MG63 (cell line): ENCODE measurements at regions not wholly inside any gene's neighbourhood (a gene's known extent, or its start where the extent isn't known, plus 50 kb on each side); places are given as distances from the start of the nearest gene placed in this dataset.
"Not testable (repeated sequence)": the region's sequence is repeated elsewhere in the genome, so short reads cannot be mapped to it uniquely, and the experiment has no call there.

Experiments used
- DNase-seq: peaks from one replicate; pipeline ENCODE4 v3.0.0-alpha.2; 2020
- H3K27me3 ChIP-seq: fragments of 250-450 bp; sonication (Bioruptor Pico); 2 replicates; pipeline ENCODE4 v1.5.1; 2020; ENCODE audit warnings: mild to moderate bottlenecking, moderate library complexity
- H3K36me3 ChIP-seq: fragments of 250-450 bp; sonication (Bioruptor Pico); 2 replicates; pipeline ENCODE4 v1.5.1; 2020; ENCODE audit warnings: mild to moderate bottlenecking, moderate library complexity
- H3K4me3 ChIP-seq: fragments of 250-450 bp; sonication (Bioruptor Pico); 2 replicates; pipeline ENCODE4 v1.5.1; 2020; ENCODE audit warnings: mild to moderate bottlenecking, moderate library complexity
- H3K9me3 ChIP-seq: fragments of 250-450 bp; sonication (Bioruptor Pico); 2 replicates; pipeline ENCODE4 v1.5.1; 2020; ENCODE audit warnings: mild to moderate bottlenecking, moderate library complexity

DNA sequence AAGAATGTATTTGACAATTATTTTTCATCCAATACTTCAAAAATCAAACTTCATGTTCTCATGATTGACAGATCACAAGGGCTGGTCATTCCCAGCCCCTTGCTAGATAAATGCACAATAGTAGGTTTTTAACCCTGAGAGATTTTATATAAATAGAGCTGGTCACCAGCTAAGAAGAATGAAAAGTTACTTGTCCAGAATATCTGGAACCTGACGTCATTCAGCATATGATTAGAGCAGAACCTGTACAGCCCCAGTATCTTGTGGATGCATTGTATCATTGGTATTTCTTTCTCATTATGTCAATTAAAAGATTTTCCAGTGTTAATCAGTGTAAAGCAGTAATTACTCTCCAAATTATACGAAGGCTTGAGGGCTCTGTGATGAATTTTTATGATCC lies 202.8 kb upstream of the RND3 start:
- DNase-seq, result no peak
- Histone ChIP-seq H3K9me3 (no peaks in the 10 kb centered on the region), H3K4me3 (no peak overlapping the region), H3K36me3 (no peaks in the 10 kb centered on the region), H3K27me3 (no peaks in the 10 kb centered on the region)

DNA sequence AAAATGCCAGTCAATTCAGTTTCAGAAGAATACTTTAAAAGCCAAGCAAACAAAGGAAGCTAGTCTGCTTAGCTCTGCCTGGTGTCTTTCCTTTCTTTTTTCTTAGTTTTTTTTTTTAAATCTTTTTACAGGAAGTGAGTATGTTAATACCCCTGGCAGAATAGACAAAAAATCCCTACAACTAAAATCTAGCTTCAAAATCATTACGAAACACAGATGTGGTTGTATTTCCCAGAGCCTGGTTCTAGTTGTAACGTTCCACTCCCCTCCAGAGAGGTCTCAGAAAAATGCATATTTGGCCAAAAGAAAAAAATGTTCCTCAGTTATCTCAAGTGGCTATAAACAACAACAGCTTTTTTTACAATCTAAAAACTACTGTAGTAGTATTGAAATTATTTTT lies 202.1 kb upstream of the RND3 start:
- H3K36me3 ChIP-seq, result no peaks in the 10 kb centered on the region
- no peak overlapping the region for H3K4me3 ChIP-seq
- no peaks in the 10 kb centered on the region for H3K9me3 ChIP-seq
- H3K27me3 ChIP-seq, result no peaks in the 10 kb centered on the region
- DNase-seq, result no peak

DNA sequence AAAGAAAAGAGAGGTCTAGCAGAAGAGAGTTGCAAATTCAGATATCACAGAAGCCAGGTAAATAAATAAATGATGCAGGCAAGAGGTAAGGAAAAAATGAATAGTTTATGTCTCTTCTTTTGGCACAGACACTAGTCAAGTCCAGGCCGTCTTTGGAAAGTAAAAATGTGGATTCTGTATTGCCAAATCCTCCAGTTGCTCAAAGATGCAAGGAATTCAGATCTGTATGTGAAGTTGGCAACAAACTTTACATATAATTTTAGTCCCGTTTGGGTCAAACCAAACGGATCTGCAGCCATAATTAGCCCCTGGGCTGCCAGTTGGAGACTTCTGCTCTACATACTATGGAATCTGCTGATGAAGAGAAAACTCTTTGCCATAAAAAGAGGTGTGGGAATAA lies 200.5 kb upstream of the RND3 start:
- DNase-seq, result no peak
- H3K4me3 ChIP-seq, result no peak overlapping the region

DNA sequence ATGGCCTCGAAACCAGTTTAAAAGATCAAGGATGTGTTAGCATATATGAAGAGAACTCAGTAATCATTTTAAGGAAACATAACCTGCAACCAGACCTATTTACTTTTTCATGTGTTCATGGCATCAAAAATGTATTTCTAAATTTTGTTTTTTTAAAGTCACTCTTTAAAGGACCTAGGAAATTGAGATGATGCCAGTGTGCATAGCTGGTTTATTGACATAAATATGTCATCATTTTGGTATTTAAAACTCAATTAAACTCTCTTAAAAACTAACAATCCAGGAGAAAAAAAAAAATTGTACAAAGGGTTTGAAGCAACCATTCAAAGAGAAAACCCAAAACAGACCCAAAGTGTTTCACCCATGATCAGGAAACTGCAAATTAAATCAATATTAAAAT lies 198.9 kb upstream of the RND3 start:
- H3K36me3 ChIP-seq, result no peaks in the 10 kb centered on the region
- no peaks in the 10 kb centered on the region for H3K27me3 ChIP-seq
- DNase-seq, result no peak
- no peak overlapping the region for H3K4me3 ChIP-seq
- peaks cover 2% of the 10 kb centered on the region; the same call in 1 of the 2 replicates for H3K9me3 ChIP-seq

More for the DNA sequence above, 200.5 kb upstream of the RND3 start:
- no peaks in the 10 kb centered on the region for H3K9me3 ChIP-seq
- no peaks in the 10 kb centered on the region for H3K27me3 ChIP-seq
- H3K36me3 ChIP-seq, result no peaks in the 10 kb centered on the region

DNA sequence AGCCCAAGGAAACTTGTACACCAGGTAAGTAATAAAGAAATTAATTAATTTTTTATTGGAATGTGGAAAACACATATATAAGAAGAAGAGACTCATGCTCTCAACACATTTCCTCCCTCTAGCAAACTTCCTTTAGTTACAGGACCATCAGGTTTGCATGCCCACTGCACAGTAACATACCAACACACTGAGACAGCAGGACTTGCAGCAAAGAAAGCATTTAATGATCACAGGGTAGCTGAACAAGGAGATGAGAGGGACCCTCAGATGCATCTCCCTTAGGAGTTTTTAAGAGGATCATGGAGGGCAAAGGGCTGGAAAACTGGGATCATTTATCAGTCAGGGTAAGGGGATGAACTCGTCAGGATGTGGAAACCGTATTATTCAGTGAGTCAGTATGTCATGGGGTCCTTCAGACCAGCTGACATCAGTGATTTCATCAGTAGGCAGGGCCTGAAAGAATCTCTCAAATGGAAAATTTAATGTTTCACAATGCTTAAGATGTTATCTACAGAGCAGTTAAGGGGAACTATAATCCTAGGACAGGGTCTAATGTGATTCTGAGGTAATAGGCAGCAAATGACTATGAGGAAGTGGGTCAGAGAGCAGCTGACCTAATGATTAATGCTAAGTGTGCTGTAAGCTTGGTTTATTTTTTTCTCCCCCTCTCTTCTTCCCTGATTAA lies 193.8 kb upstream of the RND3 start:
- Histone ChIP-seq H3K9me3 (peaks cover 5% of the 10 kb centered on the region), H3K4me3 (no peak overlapping the region), H3K27me3 (no peaks in the 10 kb centered on the region), H3K36me3 (no peaks in the 10 kb centered on the region)
- DNase-seq, result no peak

DNA sequence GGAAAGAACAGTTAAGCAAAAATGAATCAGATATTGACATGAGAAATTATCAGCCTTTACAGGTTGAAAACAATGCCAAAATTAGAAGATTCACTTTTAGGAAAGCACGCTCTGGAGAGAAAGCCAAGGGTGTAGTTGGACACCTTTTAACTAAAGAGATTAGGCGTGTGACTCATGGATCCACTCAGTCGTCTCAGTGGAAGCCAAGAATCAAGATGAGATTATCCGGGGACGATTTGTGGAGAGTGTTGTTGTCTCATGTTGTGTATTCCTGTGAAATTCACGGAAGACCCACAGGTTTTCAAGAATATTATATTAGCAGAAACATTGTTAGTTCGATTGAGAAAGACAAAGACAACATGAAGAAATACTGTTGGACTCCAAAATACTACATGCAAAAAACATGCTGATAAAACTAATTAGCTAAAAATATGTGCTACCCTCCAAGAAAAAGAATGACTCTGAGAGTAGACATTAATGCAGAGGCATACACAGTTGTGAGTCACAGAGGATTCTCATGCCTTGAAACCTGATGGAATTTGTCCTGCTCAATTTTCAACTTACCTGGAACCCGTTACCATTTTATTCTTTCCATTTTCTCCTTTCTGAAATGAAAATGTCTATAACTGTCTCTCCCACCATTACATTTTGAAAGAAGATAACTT lies 192.1 kb upstream of the RND3 start:
- Histone ChIP-seq H3K4me3 (no peak overlapping the region), H3K36me3 (no peaks in the 10 kb centered on the region; the same call in 1 of the 2 replicates), H3K9me3 (peaks cover 8% of the 10 kb centered on the region), H3K27me3 (no peaks in the 10 kb centered on the region)
- DNase-seq, result peak; percentile 14

DNA sequence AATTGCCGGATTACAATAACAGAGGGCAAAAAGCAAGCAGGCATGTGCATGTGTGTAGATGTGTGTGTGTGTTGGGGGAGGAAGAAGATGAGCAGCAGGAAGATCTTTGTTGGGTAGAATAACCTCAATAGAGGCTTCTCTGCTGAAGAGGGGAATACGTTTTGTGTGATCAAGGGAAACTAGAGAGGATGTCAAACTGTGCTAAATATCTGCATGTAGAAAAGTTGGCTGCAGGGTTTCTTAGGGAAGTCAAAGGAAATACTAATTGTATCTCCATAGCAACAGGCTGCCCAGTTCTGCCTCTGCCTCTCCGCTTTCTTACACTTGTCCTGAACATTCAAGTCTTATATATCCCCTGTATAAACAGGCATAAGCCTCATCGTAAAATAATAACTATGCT lies 190.1 kb upstream of the RND3 start:
- no peak overlapping the region for H3K4me3 ChIP-seq
- H3K36me3 ChIP-seq, result no peaks in the 10 kb centered on the region; the same call in none of the 2 replicates
- peaks cover 8% of the 10 kb centered on the region for H3K9me3 ChIP-seq
- no peaks in the 10 kb centered on the region for H3K27me3 ChIP-seq
- no peak for DNase-seq

DNA sequence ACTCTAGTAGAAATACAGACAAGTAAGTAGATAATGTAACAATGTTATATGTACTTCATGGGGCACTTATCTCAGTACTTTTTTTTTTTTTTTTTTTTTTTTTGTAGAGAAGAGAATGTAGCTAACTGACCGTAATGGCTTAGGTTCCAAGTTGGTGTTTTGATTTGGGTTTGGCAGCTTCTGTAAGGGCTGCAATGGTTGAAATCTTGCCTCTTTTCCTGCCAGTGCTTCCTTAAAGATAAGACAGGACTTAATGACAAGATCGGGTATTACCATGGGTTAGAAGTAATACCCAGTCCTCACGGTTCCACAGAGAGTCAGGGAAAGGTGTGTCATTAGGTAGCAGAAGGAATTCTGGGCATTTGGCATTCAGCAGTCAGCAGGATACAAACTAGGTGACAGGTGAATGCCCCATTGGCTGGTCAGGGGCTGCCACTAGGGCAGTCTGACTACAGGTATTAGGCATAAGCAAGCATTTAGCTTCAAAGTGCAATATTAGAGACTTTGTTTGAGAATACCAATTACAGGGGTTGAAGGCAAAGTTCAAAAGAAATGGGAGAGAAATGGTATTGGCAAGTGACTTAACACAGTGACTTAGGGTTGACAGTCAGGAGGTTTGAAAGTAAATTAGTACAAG lies 189.4 kb upstream of the RND3 start:
- H3K36me3 ChIP-seq, result no peaks in the 10 kb centered on the region; the same call in none of the 2 replicates
- no peaks in the 10 kb centered on the region for H3K27me3 ChIP-seq

DNA sequence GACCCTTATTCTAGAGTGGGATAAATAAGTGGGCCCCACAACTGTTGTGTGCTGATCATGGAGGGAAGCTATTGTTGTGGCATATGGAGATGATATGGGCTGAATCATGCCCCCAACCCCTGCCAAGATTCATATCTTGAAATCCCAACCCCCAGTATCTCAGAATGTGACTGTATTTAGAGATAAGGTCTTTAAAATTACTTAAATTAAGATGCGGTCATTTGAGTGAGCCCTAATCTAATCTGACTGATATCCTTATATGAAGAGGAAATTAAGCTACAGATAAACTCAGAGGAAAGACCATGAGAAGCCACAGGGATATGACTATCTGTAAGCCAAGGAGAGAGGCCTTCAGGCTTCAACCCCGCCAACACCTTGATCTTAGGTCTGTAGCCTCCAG lies 188.3 kb upstream of the RND3 start:
- Histone ChIP-seq H3K36me3 (no peaks in the 10 kb centered on the region; the same call in none of the 2 replicates), H3K27me3 (no peaks in the 10 kb centered on the region), H3K9me3 (peaks cover 4% of the 10 kb centered on the region), H3K4me3 (no peak overlapping the region)
- no peak for DNase-seq

More for the DNA sequence above, 189.4 kb upstream of the RND3 start:
- Histone ChIP-seq H3K4me3 (no peak overlapping the region), H3K9me3 (peaks cover 8% of the 10 kb centered on the region)
- DNase-seq, result no peak

DNA sequence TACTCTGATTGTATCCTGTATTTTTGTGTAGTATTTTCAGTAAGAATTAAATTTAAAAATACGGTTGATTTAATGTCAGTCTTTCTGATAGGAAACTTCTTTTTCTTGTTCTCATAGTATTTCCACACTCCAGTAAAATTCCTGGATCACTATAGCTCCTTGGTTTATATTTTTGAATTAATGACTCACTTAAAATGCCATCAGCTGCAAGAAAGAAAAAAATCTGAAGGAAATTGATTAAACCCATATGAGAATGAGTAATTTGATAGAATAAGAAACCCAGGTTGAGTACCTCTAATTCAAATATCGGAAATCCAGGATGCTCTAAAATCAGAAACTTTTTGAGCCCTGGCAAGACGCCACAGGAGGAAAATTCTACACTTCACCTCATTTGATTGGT lies 186.8 kb upstream of the RND3 start:
- H3K27me3 ChIP-seq, result no peaks in the 10 kb centered on the region
- peaks cover 11% of the 10 kb centered on the region for H3K9me3 ChIP-seq
- DNase-seq, result no peak
- H3K36me3 ChIP-seq, result no peaks in the 10 kb centered on the region; the same call in none of the 2 replicates
- H3K4me3 ChIP-seq, result no peak overlapping the region

DNA sequence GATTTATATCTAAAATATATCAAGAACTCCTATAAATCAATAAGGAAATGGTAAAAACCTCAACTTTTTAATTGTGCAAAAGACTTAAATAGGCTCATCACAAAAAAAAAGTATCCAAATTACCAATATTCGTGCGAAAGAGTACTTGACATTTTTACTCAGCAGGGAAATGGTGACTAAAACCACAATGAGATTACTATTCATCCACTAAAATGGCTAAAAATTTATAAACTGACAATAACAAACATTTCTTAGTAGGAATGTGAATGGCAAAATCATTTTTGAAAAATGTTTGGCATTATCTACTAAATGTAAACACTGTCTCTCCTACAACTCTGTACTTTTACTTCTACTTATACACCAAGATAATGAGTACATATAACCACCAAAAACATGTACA lies 184.8 kb upstream of the RND3 start:
- Histone ChIP-seq H3K27me3 (no peaks in the 10 kb centered on the region), H3K9me3 (peaks cover 13% of the 10 kb centered on the region), H3K4me3 (no peak overlapping the region), H3K36me3 (no peaks in the 10 kb centered on the region; the same call in none of the 2 replicates)
- no peak for DNase-seq

DNA sequence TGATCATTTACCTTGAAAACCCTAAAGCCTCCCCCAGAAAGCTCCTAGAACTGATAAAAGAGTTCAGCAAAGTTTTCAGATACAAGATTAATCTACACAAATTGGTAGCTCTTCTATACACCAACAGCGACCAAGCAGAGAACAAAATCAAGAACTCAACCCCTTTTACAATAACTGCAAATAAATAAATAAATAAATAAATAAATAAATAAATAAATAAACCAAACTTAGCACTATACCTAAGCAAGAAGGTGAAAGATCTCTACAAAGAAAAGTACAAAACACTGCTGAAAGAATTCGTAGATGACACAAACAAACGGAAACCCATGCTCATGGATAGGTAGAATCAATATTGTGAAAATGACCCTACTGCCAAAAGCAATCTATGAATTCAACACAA lies 182.0 kb upstream of the RND3 start:
- Histone ChIP-seq H3K4me3 (no peak overlapping the region), H3K36me3 (no peaks in the 10 kb centered on the region; the same call in 1 of the 2 replicates), H3K27me3 (no peaks in the 10 kb centered on the region), H3K9me3 (peaks cover 15% of the 10 kb centered on the region)
- no peak for DNase-seq

DNA sequence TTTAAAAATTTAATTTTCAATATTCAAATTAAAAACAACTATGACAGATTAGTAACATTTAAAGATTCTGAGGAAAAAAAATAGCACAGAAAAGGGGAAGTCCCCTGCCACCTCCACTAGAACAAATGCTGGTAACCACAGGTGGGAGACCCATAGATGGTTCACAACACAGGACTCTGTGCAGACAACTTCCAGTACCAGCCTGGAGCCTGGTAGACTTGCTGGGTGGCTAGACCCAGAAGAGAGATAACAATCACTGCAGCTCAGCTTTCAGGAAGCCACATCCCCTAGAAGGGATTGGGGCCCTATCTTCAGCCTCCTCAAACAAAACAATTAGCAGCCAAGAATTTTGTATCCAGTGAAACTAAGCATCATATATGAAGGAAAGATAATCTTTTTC lies 179.6 kb upstream of the RND3 start:
- H3K36me3 ChIP-seq, DNase-seq, H3K4me3 ChIP-seq, H3K27me3 ChIP-seq: not testable (repeated sequence)
- H3K9me3 ChIP-seq, result peaks cover 31% of the 10 kb centered on the region

DNA sequence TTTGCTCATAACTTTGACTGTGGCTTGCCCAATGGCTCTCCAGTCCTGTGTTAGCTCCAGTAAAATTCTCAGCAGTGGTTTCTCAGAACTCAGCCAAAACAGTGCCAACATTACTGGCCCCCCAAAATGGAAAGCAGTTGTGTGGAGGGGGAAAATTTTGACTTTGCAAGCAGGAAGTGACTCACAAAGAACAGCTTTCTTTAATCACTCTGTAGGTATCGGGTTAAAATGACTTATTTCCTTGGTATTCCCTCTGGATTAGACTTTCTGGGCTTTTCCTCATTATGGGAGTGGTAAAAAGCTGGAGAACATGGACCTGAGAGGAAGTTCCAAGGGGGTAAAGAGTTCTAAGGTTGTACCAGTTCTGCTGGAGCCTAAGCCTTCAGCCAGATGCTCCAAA lies 175.7 kb upstream of the RND3 start:
- Histone ChIP-seq H3K4me3 (no peak overlapping the region), H3K9me3 (peaks cover 44% of the 10 kb centered on the region), H3K36me3 (no peaks in the 10 kb centered on the region; the same call in 1 of the 2 replicates), H3K27me3 (no peaks in the 10 kb centered on the region)
- peak; percentile 56 for DNase-seq

DNA sequence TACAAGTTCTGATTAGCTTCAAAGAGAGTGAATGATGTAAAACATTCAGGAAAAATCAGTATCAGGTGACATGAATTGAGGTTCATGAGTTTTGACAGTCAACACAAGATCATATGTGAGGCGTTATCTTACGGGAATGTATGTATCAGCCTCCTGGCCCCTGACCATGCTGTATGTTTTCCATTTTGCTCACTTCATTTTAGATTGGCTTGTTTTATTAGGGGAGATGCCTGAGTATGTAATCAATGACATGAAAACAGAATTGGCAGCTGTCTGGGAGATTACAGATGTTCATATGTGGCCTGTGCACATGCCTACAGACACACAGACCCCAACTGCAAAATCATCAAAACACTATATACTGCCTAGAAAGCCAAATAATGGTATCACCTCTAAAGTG lies 168.5 kb upstream of the RND3 start:
- no peak for DNase-seq
- Histone ChIP-seq H3K36me3 (no peaks in the 10 kb centered on the region), H3K9me3 (peaks cover 15% of the 10 kb centered on the region), H3K4me3 (no peak overlapping the region), H3K27me3 (no peaks in the 10 kb centered on the region)

DNA sequence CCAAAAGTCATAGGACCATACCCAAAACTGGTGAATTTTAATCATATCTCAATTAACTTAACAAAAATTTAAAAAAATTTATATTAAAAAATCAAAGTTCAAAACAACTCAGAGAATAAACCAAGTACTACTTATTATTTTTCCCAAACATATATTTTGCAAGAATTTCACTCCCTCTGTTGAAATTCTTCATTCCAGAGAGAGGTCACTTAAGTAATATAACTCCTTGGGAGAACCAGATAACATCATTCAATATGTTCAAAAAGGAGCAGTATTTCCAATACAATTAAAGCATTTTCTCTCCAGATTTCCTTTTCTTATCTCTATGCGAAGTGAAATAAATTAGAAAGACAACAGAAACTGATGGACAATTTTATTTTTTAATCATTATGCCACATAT lies 165.9 kb upstream of the RND3 start:
- peaks cover 6% of the 10 kb centered on the region for H3K9me3 ChIP-seq
- no peak for DNase-seq
- no peaks in the 10 kb centered on the region for H3K27me3 ChIP-seq
- no peaks in the 10 kb centered on the region for H3K36me3 ChIP-seq
- H3K4me3 ChIP-seq, result no peak overlapping the region

DNA sequence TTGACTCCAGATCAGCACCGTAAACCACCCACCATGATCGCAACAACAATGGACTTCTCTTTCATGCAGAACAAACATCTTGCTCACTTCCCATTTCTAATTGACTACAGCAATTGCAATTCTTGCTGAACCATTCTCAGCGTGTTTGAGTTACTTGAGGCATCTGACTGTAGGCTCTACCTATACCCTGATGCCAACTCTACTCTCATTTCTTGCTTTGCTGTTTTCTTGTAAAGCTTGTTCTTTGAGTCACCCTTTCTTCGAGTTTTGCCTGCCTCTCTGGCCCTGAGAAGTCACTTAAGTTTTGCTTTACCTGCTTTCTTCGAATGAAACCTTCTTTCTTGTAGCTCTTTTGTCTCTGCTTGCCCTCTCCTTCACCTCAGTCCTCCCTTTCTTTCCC lies 160.5 kb upstream of the RND3 start:
- Histone ChIP-seq H3K9me3 (no peaks in the 10 kb centered on the region), H3K36me3 (no peaks in the 10 kb centered on the region), H3K4me3 (no peak overlapping the region), H3K27me3 (no peaks in the 10 kb centered on the region)
- no peak for DNase-seq

DNA sequence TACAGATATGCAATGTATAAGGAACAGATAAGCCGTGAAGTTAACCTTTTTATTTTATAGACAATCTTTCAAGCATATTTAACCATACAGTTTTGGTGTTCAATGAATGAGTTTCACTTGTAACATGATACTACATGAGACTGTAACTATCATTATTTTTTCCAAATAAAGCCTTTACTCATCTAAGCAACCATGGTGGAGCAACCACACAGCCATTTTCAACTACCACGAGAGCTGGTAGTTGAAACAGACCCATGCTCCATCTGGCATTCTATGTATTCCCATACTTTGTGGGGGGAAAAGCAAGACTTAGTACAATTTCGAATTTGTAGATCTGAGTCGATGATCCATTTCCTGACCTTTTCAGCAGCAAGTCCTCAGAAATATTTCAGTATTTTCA lies 159.3 kb upstream of the RND3 start:
- Histone ChIP-seq H3K9me3 (no peaks in the 10 kb centered on the region), H3K4me3 (no peak overlapping the region), H3K36me3 (no peaks in the 10 kb centered on the region), H3K27me3 (no peaks in the 10 kb centered on the region)
- DNase-seq, result no peak
